NB4 (cell line): ENCODE measurements at regions not wholly inside any gene's neighbourhood (a gene's known extent, or its start where the extent isn't known, plus 50 kb on each side); places are given as distances from the start of the nearest gene placed in this dataset.

Experiments used
- MYC ChIP-seq: IDR thresholded peaks from 2 replicates; pipeline ENCODE4 v1.6.1; 2011; ENCODE audit warnings: low read depth, low read length
- POLR2A ChIP-seq: IDR thresholded peaks from 2 replicates; pipeline ENCODE4 v1.6.1; 2011; ENCODE audit warnings: mild to moderate bottlenecking; ENCODE audit not compliant: insufficient read length; ENCODE audit errors: extremely low read depth
- TF ChIP-seq, protein P1 (sequence below): IDR thresholded peaks from one replicate; pipeline ENCODE4 v1.5.1; 2012; ENCODE audit warnings: low read depth, low read length

- no peak for TF ChIP-seq POLR2A
- TF ChIP-seq, protein P1, sequence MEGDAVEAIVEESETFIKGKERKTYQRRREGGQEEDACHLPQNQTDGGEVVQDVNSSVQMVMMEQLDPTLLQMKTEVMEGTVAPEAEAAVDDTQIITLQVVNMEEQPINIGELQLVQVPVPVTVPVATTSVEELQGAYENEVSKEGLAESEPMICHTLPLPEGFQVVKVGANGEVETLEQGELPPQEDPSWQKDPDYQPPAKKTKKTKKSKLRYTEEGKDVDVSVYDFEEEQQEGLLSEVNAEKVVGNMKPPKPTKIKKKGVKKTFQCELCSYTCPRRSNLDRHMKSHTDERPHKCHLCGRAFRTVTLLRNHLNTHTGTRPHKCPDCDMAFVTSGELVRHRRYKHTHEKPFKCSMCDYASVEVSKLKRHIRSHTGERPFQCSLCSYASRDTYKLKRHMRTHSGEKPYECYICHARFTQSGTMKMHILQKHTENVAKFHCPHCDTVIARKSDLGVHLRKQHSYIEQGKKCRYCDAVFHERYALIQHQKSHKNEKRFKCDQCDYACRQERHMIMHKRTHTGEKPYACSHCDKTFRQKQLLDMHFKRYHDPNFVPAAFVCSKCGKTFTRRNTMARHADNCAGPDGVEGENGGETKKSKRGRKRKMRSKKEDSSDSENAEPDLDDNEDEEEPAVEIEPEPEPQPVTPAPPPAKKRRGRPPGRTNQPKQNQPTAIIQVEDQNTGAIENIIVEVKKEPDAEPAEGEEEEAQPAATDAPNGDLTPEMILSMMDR = no peak
- TF ChIP-seq MYC = no peak
Observed at GRCh38 chr2:18830962-18831361, 241.6 kb upstream of the NT5C1B start.
